ENCODE measurements at regions not wholly inside any gene's neighbourhood (a gene's known extent, or its start where the extent isn't known, plus 50 kb on each side); places are given as distances from the start of the nearest gene placed in this dataset.

- no peaks in the 10 kb centered on the region for H3K79me2 ChIP-seq (ENCODE audit: insufficient read depth, low read length)
- no peaks in the 10 kb centered on the region for H3K36me3 ChIP-seq (replicated peaks in 1 of 2; ENCODE audit: control insufficient read depth in 1 of 2, insufficient read depth in 2 of 2, low read length in 2 of 2)
- CTCF ChIA-PET (ENCODE audit: low intra/inter-chr PET ratio, low total read pairs), result no interaction called here
- H3K4me2 ChIP-seq (ENCODE audit: low read depth, low read length), result no peak overlapping the region
- no peak overlapping the region for H3K9ac ChIP-seq (ENCODE audit: insufficient read depth, low read depth, low read length)
- in situ Hi-C loops (cut with HindIII; ENCODE audit: extremely low pct_ligation_motif_present, low pct_unique_long_range_greater_than_20kb) (no loop called here), intact Hi-C loops (cut with micrococcal nuclease; ENCODE audit: unreplicated experiment) (no loop called here)
- no peaks in the 10 kb centered on the region for H3K4me1 ChIP-seq (ENCODE audit: insufficient read depth, low read length)
- DNase-seq (ENCODE audit: low spot score), result no peak
- no peaks in the 10 kb centered on the region for H4K20me1 ChIP-seq (ENCODE audit: insufficient read depth, low read length)
- H3K27me3 ChIP-seq (ENCODE audit: control insufficient read depth in 1 of 2, insufficient read depth in 2 of 2, low read length in 2 of 2), result peaks cover 16 to 70% of the 10 kb centered on the region in 2 experiments
- H3K9me3 ChIP-seq (ENCODE audit: low read length), result no peaks in the 10 kb centered on the region
- H3K27ac ChIP-seq (ENCODE audit: extremely low read length, insufficient read depth, low read length), result no peak overlapping the region
- POLR2A ChIA-PET, result no interaction called here
- ATAC-seq, result no peak
- H3K4me3 ChIP-seq (replicated peaks in 1 of 3; ENCODE audit: insufficient read depth in 1 of 3, low read depth in 2 of 3, low read length in 3 of 3), result no peak overlapping the region
- no peak for FAIRE-seq
- WGBS (ENCODE audit: low lambda C conversion rate), result 4% methylated on average over 4 of the region's 10 CpGs
- no peak overlapping the region for H2AFZ ChIP-seq (ENCODE audit: low read length)
- no TSS peak for BruUV-seq (replicated peaks)
- TF ChIP-seq ZBTB43 (CRISPR knock-in tag; conservative IDR thresholded peaks at IDR 0.05), result no peak
- no peak for TF ChIP-seq SATB2 (CRISPR knock-in tag; IDR thresholded peaks at IDR 0.05)
- no peak for TF ChIP-seq ZMYM4 (CRISPR knock-in tag; IDR thresholded peaks at IDR 0.05)
- no peak for TF ChIP-seq RFXAP (CRISPR knock-in tag; IDR thresholded peaks at IDR 0.05; ENCODE audit: borderline replicate concordance)
- TF ChIP-seq TGIF2 (CRISPR knock-in tag; IDR thresholded peaks at IDR 0.05), result no peak
- no peak for TF ChIP-seq FLYWCH1 (CRISPR knock-in tag; IDR thresholded peaks at IDR 0.05)
- TF ChIP-seq ATF4 (CRISPR knock-in tag; IDR thresholded peaks at IDR 0.05), result no peak
- no peak for TF ChIP-seq PBX3 (CRISPR knock-in tag; IDR thresholded peaks at IDR 0.05; ENCODE audit: borderline replicate concordance)
- TF ChIP-seq RAD51 (IDR thresholded peaks at IDR 0.05; ENCODE audit: borderline replicate concordance), result no peak
- TF ChIP-seq NCOA2 (CRISPR knock-in tag; IDR thresholded peaks at IDR 0.05), result no peak
- TF ChIP-seq ZNF143 (CRISPR knock-in tag; IDR thresholded peaks at IDR 0.05), result no peak
- no peak for TF ChIP-seq IRF2 (CRISPR knock-in tag; IDR thresholded peaks at IDR 0.05)
- TF ChIP-seq HNF1B (CRISPR knock-in tag; IDR thresholded peaks at IDR 0.05), result no peak
- TF ChIP-seq EHMT2 (IDR thresholded peaks at IDR 0.05; ENCODE audit: borderline replicate concordance, low read depth, low read length), result no peak
- no peak for TF ChIP-seq ZNF280D (CRISPR knock-in tag; IDR thresholded peaks at IDR 0.05)
- no peak for TF ChIP-seq PHF21A (CRISPR knock-in tag; IDR thresholded peaks at IDR 0.05)
- TF ChIP-seq SNRNP70 (IDR thresholded peaks at IDR 0.05; ENCODE audit: low read depth, low read length), result no peak
These were observed 1307.5 kb downstream of the BRD1 start for GRCh38 chr22:48520207-48520606.

Data from HepG2 (cell line).